Coronary artery (tissue), 2 donors: ENCODE measurements at regions not wholly inside any gene's neighbourhood (a gene's known extent, or its start where the extent isn't known, plus 50 kb on each side); places are given as distances from the start of the nearest gene placed in this dataset.
A peak's percentile ranks its signal among the peaks of the same experiment; 100 is the strongest.

Source experiments
- DNase-seq: peaks from one replicate; pipeline ENCODE4 v3.0.0-alpha.2; 2017; ENCODE audit warnings: low spot score
- H3K27ac ChIP-seq, 2 donors: fragments of 200-600 bp; sonication (generic); one replicate each; pipeline ENCODE4 v1.5.1; 2016 to 2019
- H3K4me3 ChIP-seq: fragments of 200-600 bp; sonication (generic); 2 replicates; pipeline ENCODE4 v1.5.1; 2016; ENCODE audit warnings: mild to moderate bottlenecking, moderate library complexity
- CTCF ChIP-seq: fragments of 200-600 bp; sonication (generic); IDR thresholded peaks from one replicate; pipeline ENCODE4 v1.5.1; 2019; ENCODE audit warnings: antibody characterized with exemption

- no peak for DNase-seq
- no peak overlapping the region for H3K27ac ChIP-seq
- no peak for TF ChIP-seq CTCF
- no peak overlapping the region for H3K4me3 ChIP-seq
Measured at GRCh38 chr12:105823810-105824209, 314.9 kb downstream of the NUAK1 start.

GRCh38 chr12:105825141-105825540 is 313.6 kb downstream of the NUAK1 start:
- H3K4me3 ChIP-seq, result no peak overlapping the region
- DNase-seq, result no peak
- no peak for TF ChIP-seq CTCF
- no peak overlapping the region for H3K27ac ChIP-seq

- DNase-seq, result no peak
- TF ChIP-seq CTCF, result no peak
- Histone ChIP-seq H3K27ac (no peak overlapping the region), H3K4me3 (no peak overlapping the region)
Measured at GRCh38 chr12:105831372-105831771, 307.4 kb downstream of the NUAK1 start.

GRCh38 chr12:105832021-105832420 is 306.7 kb downstream of the NUAK1 start:
- DNase-seq, result no peak
- Histone ChIP-seq H3K27ac (no peak overlapping the region), H3K4me3 (no peak overlapping the region)
- no peak for TF ChIP-seq CTCF

GRCh38 chr12:105832806-105833205 is 305.9 kb downstream of the NUAK1 start:
- no peak for TF ChIP-seq CTCF
- H3K27ac ChIP-seq, result no peak overlapping the region
- DNase-seq, result no peak
- no peak overlapping the region for H3K4me3 ChIP-seq

GRCh38 chr12:105834496-105834895 is 304.3 kb downstream of the NUAK1 start:
- Histone ChIP-seq H3K4me3 (no peak overlapping the region), H3K27ac (peak overlapping the region in 1 of 2 donors; percentile 43)
- TF ChIP-seq CTCF, result no peak
- DNase-seq, result no peak

GRCh38 chr12:105835580-105836241 is 303.0 kb downstream of the NUAK1 start:
- DNase-seq, result no peak
- no peak for TF ChIP-seq CTCF
- no peak overlapping the region for H3K27ac ChIP-seq
- no peak overlapping the region for H3K4me3 ChIP-seq
